B cell (primary cell): ENCODE measurements at regions not wholly inside any gene's neighbourhood (a gene's known extent, or its start where the extent isn't known, plus 50 kb on each side); places are given as distances from the start of the nearest gene placed in this dataset.

Experiments used
- ATAC-seq: fragments of 200-7000 bp; cut with Tn5 transposase; one replicate; pipeline ENCODE4 v1.10.0; 2021; ENCODE audit warnings: low read depth, mild to moderate bottlenecking, moderate number of reproducible peaks, moderate library complexity
- CTCF ChIA-PET: fragments of 350-600 bp; sonication (Branson Sonifier 250); formaldehyde crosslinking; loops from one replicate; lab custom pipeline; 2021; ENCODE audit warnings: antibody characterized with exemption, inconsistent platforms; lab: Charles Lee
- POLR2A ChIA-PET: fragments of 350-600 bp; sonication (Branson Sonifier 250); formaldehyde crosslinking; loops from one replicate; lab custom pipeline; 2021; ENCODE audit warnings: antibody characterized with exemption; lab: Charles Lee
- DNase-seq: peaks from one replicate; pipeline ENCODE4 v3.0.0; 2013
- H2AFZ ChIP-seq: 2 replicates; pipeline ENCODE4 v1.6.1; 2012; ENCODE audit warnings: mild to moderate bottlenecking, low read depth, low read length; ENCODE audit not compliant: insufficient read depth, poor library complexity, severe bottlenecking
- H3K27ac ChIP-seq, 2 donors: 1 replicate in 1 of 2; 2 replicates in 1 of 2; pipeline ENCODE4 v1.5.1; 2012 to 2013; ENCODE audit warnings: low read length in 2 of 2, mild to moderate bottlenecking in 2 of 2, moderate library complexity in 1 of 2
- H3K27me3 ChIP-seq, 4 experiments: fragments of 200-600 bp in 1 of 4; sonication (generic) in 1 of 4; replicated peaks in 1 of 4; 1 replicate in 2 of 4; 2 replicates in 2 of 4; pipeline versions ENCODE4 v1.6.1 to v1.7.0; 2013 to 2016; ENCODE audit warnings: low read length in 3 of 4, mild to moderate bottlenecking in 2 of 4, mixed read lengths in 1 of 4, moderate library complexity in 1 of 4; ENCODE audit not compliant: insufficient read depth in 4 of 4, control insufficient read depth in 3 of 4; ENCODE audit errors: control extremely low read depth in 1 of 4
- H3K36me3 ChIP-seq, 2 experiments: replicated peaks in 1 of 2; 1 replicate in 1 of 2; 2 replicates in 1 of 2; pipeline versions ENCODE4 v1.6.1 to v1.7.1; 2013; ENCODE audit warnings: low read length in 1 of 2; ENCODE audit not compliant: insufficient read depth in 2 of 2, control insufficient read depth in 1 of 2; ENCODE audit errors: control extremely low read depth in 1 of 2, extremely low read depth in 1 of 2
- H3K4me1 ChIP-seq, 2 donors: fragments of 200-600 bp in 1 of 2; sonication (generic) in 1 of 2; 1 replicate in 1 of 2; 2 replicates in 1 of 2; pipeline versions ENCODE4 v1.5.1 to v1.6.1; 2013 to 2017; ENCODE audit warnings: low read length in 2 of 2; ENCODE audit not compliant: control insufficient read depth in 2 of 2, insufficient read depth in 2 of 2
- H3K4me2 ChIP-seq: replicated peaks from 2 replicates; pipeline ENCODE3; 2012; ENCODE audit warnings: mild to moderate bottlenecking, low read depth, low read length; ENCODE audit not compliant: poor library complexity, severe bottlenecking
- H3K4me3 ChIP-seq, 5 experiments: fragments of 200-600 bp in 1 of 5; sonication (generic) in 1 of 5; 1 replicate in 3 of 5; 2 replicates in 2 of 5; pipeline versions ENCODE4 v1.5.1 to v1.7.0; 2011 to 2016; ENCODE audit warnings: low read length in 4 of 5, mild to moderate bottlenecking in 4 of 5, low read depth in 2 of 5, control low read depth in 1 of 5, moderate library complexity in 1 of 5; ENCODE audit not compliant: insufficient read depth in 1 of 5; ENCODE audit errors: control extremely low read depth in 1 of 5, extremely low read depth in 1 of 5
- H3K79me2 ChIP-seq: fragments of 200-600 bp; sonication (generic); one replicate; pipeline ENCODE4 v1.6.0; 2016; ENCODE audit warnings: low read length; ENCODE audit not compliant: control insufficient read depth, insufficient read depth
- H3K9ac ChIP-seq: fragments of 200-600 bp; sonication (generic); 2 replicates; pipeline ENCODE4 v1.6.1; 2017; ENCODE audit warnings: mild to moderate bottlenecking, low read length, moderate library complexity
- H3K9me3 ChIP-seq, 3 donors: one replicate each; pipeline versions ENCODE4 v1.6.1 to v1.7.1; 2013; ENCODE audit warnings: low read length in 2 of 3; ENCODE audit not compliant: control insufficient read depth in 2 of 3, insufficient read depth in 1 of 3; ENCODE audit errors: control extremely low read depth in 1 of 3
- H4K20me1 ChIP-seq: 2 replicates; pipeline ENCODE4 v1.6.0; 2012; ENCODE audit warnings: mild to moderate bottlenecking, low read length; ENCODE audit not compliant: insufficient read depth, control insufficient read depth, poor library complexity, severe bottlenecking
- H3K27ac Mint-ChIP-seq: one replicate; pipeline ENCODE4 v1.8.0; 2021; ENCODE audit warnings: mixed read lengths
- H3K27me3 Mint-ChIP-seq: one replicate; pipeline ENCODE4 v1.8.0; 2021; ENCODE audit warnings: mixed read lengths
- H3K4me1 Mint-ChIP-seq: one replicate; pipeline ENCODE4 v1.8.0; 2021; ENCODE audit warnings: mixed read lengths
- H3K4me3 Mint-ChIP-seq: one replicate; pipeline ENCODE4 v1.8.0; 2021; ENCODE audit warnings: mixed read lengths
- H3K9me3 Mint-ChIP-seq: one replicate; pipeline ENCODE4 v1.8.0; 2022; ENCODE audit warnings: mixed read lengths; ENCODE audit not compliant: insufficient read depth
- CTCF ChIP-seq: fragments of 200-600 bp; IDR thresholded peaks from one replicate; pipeline ENCODE4 v1.8.0; 2022; ENCODE audit warnings: antibody characterized with exemption, mild to moderate bottlenecking
- EZH2 ChIP-seq: IDR thresholded peaks from 2 replicates; pipeline ENCODE4 v1.6.1; 2012; ENCODE audit warnings: borderline replicate concordance, low read depth, mild to moderate bottlenecking, moderate library complexity, low read length; ENCODE audit not compliant: insufficient read depth, poor library complexity, severe bottlenecking
- WGBS: methylation state at CpG from one replicate; pipeline ENCODE4 v1.1.5; 2013; ENCODE audit warnings: missing lambda C conversion rate; ENCODE audit not compliant: insufficient coverage; 5-methylcytosine and 5-hydroxymethylcytosine counted together
- intact Hi-C: fragments of 100-400 bp; cut with micrococcal nuclease; formaldehyde crosslinking; loops from one replicate; pipeline ENCODE4 v1.10.0; 2022

- H3K4me1 ChIP-seq: no peaks in the 10 kb centered on the region
- WGBS: 80% methylated on average over 4 of the region's 5 CpGs
- H3K4me3 ChIP-seq: no peak overlapping the region
- CTCF ChIA-PET: no interaction called here
- no peaks in the 10 kb centered on the region for H3K36me3 ChIP-seq
- no peak for DNase-seq
- H3K79me2 ChIP-seq: no peaks in the 10 kb centered on the region
- no peak overlapping the region for H3K4me2 ChIP-seq
- H3K9me3 ChIP-seq: no peaks in the 10 kb centered on the region
- POLR2A ChIA-PET: no interaction called here
- H3K4me3 Mint-ChIP-seq: no peak overlapping the region
- no peaks in the 10 kb centered on the region for H4K20me1 ChIP-seq
- no peak overlapping the region for H3K27ac Mint-ChIP-seq
- H3K4me1 Mint-ChIP-seq: no peaks in the 10 kb centered on the region
- H3K9ac ChIP-seq: no peak overlapping the region
- no peak for TF ChIP-seq EZH2
- no peak for TF ChIP-seq CTCF
- no peak for ATAC-seq
- intact Hi-C loops: no loop called here
- H3K27me3 ChIP-seq: peaks cover 0 to 4% (median 2%) of the 10 kb centered on the region in 4 experiments
- no peaks in the 10 kb centered on the region for H3K9me3 Mint-ChIP-seq
- no peak overlapping the region for H2AFZ ChIP-seq
- H3K27me3 Mint-ChIP-seq: peaks cover 8% of the 10 kb centered on the region
- no peak overlapping the region for H3K27ac ChIP-seq
Measured at GRCh38 chr9:99385814-99386279, 163.8 kb downstream of the SEC61B start.

GRCh38 chr9:99387431-99387830 is 165.3 kb downstream of the SEC61B start:
- no peak for TF ChIP-seq CTCF
- ChIA-PET CTCF (interaction anchor here (0.6 kb wide), 1 partner anchor 270 kb away, joined by 3 read pairs; no protein-coding TSS in a partner anchor), POLR2A (no interaction called here)
- H4K20me1 ChIP-seq: no peaks in the 10 kb centered on the region
- H3K4me3 ChIP-seq: no peak overlapping the region
- no peak overlapping the region for H3K9ac ChIP-seq
- no peak overlapping the region for H3K4me3 Mint-ChIP-seq
- H3K79me2 ChIP-seq: no peaks in the 10 kb centered on the region
- H3K4me1 Mint-ChIP-seq: no peaks in the 10 kb centered on the region
- H3K4me2 ChIP-seq: no peak overlapping the region
- H3K9me3 ChIP-seq: no peaks in the 10 kb centered on the region
- no peak overlapping the region for H3K27ac ChIP-seq
- no peaks in the 10 kb centered on the region for H3K36me3 ChIP-seq
- no peak overlapping the region for H2AFZ ChIP-seq
- peaks cover 8% of the 10 kb centered on the region for H3K27me3 Mint-ChIP-seq
- H3K27ac Mint-ChIP-seq: no peak overlapping the region
- H3K9me3 Mint-ChIP-seq: no peaks in the 10 kb centered on the region
- no peak for ATAC-seq
- H3K4me1 ChIP-seq: no peaks in the 10 kb centered on the region
- H3K27me3 ChIP-seq: peaks cover 0 to 4% (median 2%) of the 10 kb centered on the region in 4 experiments
- WGBS: no CpG with 5 or more reads among the region's 2 CpGs
- no peak for DNase-seq
- intact Hi-C loops: no loop called here
